GM20000 (cell line): ENCODE measurements at regions not wholly inside any gene's neighbourhood (a gene's known extent, or its start where the extent isn't known, plus 50 kb on each side); places are given as distances from the start of the nearest gene placed in this dataset.
A peak's percentile ranks its signal among the peaks of the same experiment; 100 is the strongest.

ENCODE experiments used
- DNase-seq: peaks from one replicate; pipeline ENCODE4 v3.0.0; 2012; ENCODE audit warnings: low spot score
- TF ChIP-seq, protein P1 (sequence below): IDR thresholded peaks from 2 replicates; pipeline ENCODE4 v1.5.1; 2012; ENCODE audit warnings: mild to moderate bottlenecking, control low read depth; ENCODE audit errors: extremely low read depth, missing control alignments

DNA sequence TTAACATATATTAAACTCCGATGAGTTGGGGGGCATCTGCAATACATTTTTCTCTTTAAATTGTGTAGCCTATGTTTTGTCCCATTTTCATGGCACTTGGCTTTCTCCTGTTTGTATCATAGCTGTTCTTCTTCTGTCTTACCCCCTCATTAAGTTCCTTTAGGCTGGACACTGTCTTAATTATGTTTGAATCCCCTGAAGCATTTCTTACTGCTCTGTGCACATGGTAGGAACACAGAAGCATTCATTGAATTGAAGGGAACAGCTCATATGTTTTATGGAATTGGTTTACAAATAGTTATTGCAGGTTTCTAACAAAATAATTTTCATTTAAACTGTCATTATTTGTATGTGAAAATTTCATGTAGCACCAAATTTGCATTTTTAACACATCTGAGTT is 176.8 kb downstream of the TANC2 start:
- DNase-seq: no peak
- TF ChIP-seq, protein P1, sequence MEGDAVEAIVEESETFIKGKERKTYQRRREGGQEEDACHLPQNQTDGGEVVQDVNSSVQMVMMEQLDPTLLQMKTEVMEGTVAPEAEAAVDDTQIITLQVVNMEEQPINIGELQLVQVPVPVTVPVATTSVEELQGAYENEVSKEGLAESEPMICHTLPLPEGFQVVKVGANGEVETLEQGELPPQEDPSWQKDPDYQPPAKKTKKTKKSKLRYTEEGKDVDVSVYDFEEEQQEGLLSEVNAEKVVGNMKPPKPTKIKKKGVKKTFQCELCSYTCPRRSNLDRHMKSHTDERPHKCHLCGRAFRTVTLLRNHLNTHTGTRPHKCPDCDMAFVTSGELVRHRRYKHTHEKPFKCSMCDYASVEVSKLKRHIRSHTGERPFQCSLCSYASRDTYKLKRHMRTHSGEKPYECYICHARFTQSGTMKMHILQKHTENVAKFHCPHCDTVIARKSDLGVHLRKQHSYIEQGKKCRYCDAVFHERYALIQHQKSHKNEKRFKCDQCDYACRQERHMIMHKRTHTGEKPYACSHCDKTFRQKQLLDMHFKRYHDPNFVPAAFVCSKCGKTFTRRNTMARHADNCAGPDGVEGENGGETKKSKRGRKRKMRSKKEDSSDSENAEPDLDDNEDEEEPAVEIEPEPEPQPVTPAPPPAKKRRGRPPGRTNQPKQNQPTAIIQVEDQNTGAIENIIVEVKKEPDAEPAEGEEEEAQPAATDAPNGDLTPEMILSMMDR: no peak

DNA sequence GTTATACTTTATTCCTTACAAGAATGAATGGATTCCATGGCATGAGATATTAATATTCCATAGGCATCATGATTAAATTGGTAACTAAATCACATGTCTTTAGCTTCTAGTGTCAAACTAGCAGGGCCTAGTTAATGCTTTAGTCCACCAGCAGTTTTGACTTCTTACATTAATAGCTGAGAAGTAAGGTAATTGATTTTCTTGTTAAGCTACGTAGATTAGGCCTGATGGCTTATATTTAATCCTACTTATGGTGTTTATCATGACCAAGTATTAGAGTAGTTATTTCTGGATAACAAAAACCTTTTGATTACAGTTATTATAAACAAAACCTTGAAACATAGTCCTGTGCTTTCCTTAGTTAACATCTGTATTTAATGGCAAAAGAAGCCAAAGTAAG is 184.5 kb downstream of the TANC2 start:
- TF ChIP-seq, protein P1: no peak
- no peak for DNase-seq

DNA sequence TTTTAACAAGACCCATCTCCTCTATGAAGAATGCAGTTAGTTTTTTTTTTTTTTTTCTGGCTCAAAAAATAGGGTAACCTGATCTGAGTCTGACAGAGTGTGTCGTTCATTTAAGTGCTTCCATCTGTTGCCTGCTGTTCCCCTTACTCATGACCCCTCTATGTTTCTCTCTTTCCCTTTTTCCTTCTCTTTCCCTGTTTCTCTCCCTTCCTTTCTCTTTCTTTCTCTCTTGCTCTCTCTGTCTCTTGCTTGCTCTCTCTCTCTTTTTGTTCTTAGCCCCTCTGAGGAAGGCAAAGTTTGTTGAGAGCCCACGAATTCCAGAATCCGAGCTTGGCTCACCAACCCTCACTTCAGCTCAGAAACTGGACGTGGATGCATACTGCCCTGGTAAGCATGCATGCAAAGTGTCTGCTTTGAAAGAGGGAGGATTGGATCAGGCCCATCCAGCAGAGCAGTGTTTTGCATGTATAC is 185.0 kb downstream of the TANC2 start:
- TF ChIP-seq, protein P1: no peak
- no peak for DNase-seq

DNA sequence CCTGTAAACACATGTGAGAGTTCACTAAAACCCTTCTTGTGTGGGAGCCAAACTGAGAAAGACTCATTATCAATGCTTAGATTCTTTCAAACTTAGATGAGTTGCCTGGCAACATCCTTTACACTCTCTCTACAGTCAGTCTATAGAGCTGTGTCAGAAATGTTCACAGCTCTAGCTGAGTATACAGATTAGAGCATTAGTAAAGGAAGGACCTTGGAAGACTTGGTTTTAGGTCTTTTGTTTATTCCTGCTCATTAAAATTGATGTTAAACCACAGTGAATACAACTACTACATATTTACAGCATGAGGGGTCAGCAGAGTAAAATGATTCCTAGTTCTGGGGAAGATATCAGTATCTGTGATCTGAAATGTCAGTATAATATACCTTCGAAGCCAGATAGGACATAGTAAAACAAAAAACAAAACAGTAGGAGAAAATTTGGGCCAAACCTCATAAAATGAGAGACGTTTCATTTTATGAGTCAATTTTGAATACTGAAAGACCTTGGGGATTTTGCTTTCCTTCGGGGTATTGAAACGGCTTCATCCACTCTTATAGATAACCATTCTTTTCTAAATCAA is 186.0 kb downstream of the TANC2 start:
- peak; percentile 3 for DNase-seq
- TF ChIP-seq, protein P1: no peak

DNA sequence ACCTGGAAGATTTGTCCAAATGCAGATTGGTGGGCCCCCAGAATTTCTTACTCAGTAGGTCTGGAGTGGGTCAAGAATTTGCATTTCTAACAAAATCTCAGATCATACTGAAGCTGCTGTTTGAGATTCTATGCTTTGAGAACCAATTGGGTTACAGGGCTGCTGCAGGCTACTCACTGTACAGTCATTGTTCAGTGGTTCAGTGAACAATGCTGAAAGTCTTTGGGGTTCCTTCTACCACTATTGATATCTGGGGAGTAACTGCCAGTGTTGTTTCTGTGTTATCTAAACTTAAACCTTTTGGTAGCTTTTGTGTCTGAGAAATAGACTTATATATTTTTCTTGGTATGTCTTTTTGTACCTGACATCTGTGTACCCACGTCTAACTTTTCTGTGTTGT is 187.5 kb downstream of the TANC2 start:
- TF ChIP-seq, protein P1: no peak
- no peak for DNase-seq

DNA sequence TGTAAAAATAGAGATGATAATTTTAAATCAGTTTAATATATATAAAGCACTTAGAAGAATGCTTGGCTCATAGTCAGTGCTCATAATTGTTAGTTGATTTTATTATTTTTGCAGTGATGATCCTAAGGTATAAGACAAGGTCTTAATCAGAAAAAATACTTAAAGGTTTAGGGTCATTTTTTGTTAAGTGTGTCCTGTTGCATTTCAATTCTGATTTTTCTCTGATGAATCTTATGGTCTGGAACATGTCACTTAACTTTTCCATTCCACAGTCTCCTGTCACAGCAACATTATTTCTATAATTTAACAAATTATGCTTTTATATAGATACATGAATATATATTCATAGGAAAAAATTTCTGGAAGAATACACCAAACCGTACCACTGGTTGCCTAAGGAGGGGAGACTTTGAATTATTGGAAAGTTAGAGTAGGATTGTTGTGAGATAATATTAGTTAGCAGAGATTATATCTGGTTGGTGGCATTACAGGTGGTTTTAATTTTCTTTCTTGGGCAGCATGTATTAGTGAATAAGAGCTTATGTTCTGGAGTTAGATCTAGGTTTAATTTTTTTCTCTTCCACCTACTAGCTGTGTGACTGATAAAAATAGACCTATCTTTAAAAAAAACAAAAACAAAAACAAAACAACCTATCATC is 188.7 kb downstream of the TANC2 start:
- no peak for DNase-seq
- TF ChIP-seq, protein P1: no peak

DNA sequence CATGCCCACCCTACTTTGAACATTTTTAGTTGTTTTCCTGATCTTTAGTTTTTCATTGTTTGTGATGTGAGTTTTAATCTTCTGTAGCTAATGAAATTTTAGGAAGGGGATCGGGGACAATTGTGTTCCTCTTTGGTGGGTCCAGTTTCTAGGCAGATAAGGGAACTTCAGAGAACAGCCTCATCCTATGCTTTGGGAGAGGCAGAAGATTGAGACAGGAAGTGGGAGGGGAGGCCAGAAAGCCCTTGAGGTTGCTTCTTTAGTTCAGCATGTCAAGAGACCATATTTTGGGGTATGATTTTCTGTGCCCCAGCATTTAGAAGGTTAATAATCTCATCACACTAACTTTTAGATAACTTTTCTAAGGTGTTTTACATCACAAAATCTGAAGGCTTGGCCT is 191.0 kb downstream of the TANC2 start:
- DNase-seq: no peak
- TF ChIP-seq, protein P1: no peak
